Subcutaneous abdominal adipose tissue (tissue), 5 donors: ENCODE measurements at regions not wholly inside any gene's neighbourhood (a gene's known extent, or its start where the extent isn't known, plus 50 kb on each side); places are given as distances from the start of the nearest gene placed in this dataset.
A peak's percentile ranks its signal among the peaks of the same experiment; 100 is the strongest.

ENCODE experiments used
- H3K27ac ChIP-seq: one replicate; pipeline ENCODE4 v1.7.0; 2013; ENCODE audit warnings: low read depth, mild to moderate bottlenecking, inconsistent platforms, low read length, moderate library complexity
- H3K27me3 ChIP-seq, 5 donors: one replicate each; pipeline ENCODE4 v1.7.0; 2013; ENCODE audit warnings: low read length in 5 of 5, inconsistent platforms in 1 of 5; ENCODE audit not compliant: control insufficient read depth in 5 of 5, insufficient read depth in 4 of 5
- H3K36me3 ChIP-seq, 5 donors: one replicate each; pipeline ENCODE4 v1.7.0; 2013; ENCODE audit warnings: low read length in 5 of 5; ENCODE audit not compliant: control insufficient read depth in 5 of 5, insufficient read depth in 5 of 5
- H3K4me1 ChIP-seq, 5 donors: one replicate each; pipeline ENCODE4 v1.7.0; 2013; ENCODE audit warnings: low read length in 5 of 5, mild to moderate bottlenecking in 3 of 5, moderate library complexity in 1 of 5; ENCODE audit not compliant: control insufficient read depth in 5 of 5, insufficient read depth in 5 of 5
- H3K4me3 ChIP-seq, 5 donors: one replicate each; pipeline ENCODE4 v1.7.0; 2013; ENCODE audit warnings: low read length in 5 of 5, low read depth in 1 of 5
- H3K9ac ChIP-seq, 5 donors: one replicate each; pipeline ENCODE4 v1.7.0; 2013; ENCODE audit warnings: low read length in 5 of 5, mild to moderate bottlenecking in 4 of 5, moderate library complexity in 3 of 5
- H3K9me3 ChIP-seq, 5 donors: one replicate each; pipeline ENCODE4 v1.7.0; 2013; ENCODE audit warnings: low read length in 5 of 5; ENCODE audit not compliant: control insufficient read depth in 5 of 5
- donor health status: healthy.
- donor health status: healthy.
- donor health status: healthy.
- donor health status: healthy.
- donor health status: healthy.

GRCh38 chr5:154627698-154628678, 127.2 kb upstream of the LARP1 start:
- Histone ChIP-seq H3K4me1 (peaks cover 7 to 44% (median 34%) of the 10 kb centered on the region in 5 donors), H3K27me3 (no peaks in the 10 kb centered on the region), H3K9ac (peak overlapping the region in 2 of 5 donors; percentile 27 to 48), H3K9me3 (no peaks in the 10 kb centered on the region), H3K36me3 (no peaks in the 10 kb centered on the region), H3K27ac (peak overlapping the region; percentile 87), H3K4me3 (peak overlapping the region in 1 of 5 donors; percentile 26)

GRCh38 chr5:154626876-154627557, 128.2 kb upstream of the LARP1 start:
- peak overlapping the region in 1 of 5 donors; percentile 27 for H3K9ac ChIP-seq
- no peaks in the 10 kb centered on the region for H3K36me3 ChIP-seq
- no peaks in the 10 kb centered on the region for H3K27me3 ChIP-seq
- peak overlapping the region; percentile 87 for H3K27ac ChIP-seq
- H3K9me3 ChIP-seq: no peaks in the 10 kb centered on the region
- H3K4me1 ChIP-seq: peaks cover 7 to 44% (median 34%) of the 10 kb centered on the region in 5 donors
- H3K4me3 ChIP-seq: peak overlapping the region in 1 of 5 donors; percentile 26

- Histone ChIP-seq H3K4me1 (peaks cover 4 to 41% (median 29%) of the 10 kb centered on the region in 5 donors), H3K9me3 (no peaks in the 10 kb centered on the region), H3K36me3 (no peaks in the 10 kb centered on the region), H3K27ac (no peak overlapping the region), H3K27me3 (no peaks in the 10 kb centered on the region), H3K9ac (no peak overlapping the region), H3K4me3 (no peak overlapping the region)
These were observed 130.1 kb upstream of the LARP1 start for GRCh38 chr5:154625031-154625430.

- Histone ChIP-seq H3K9me3 (no peaks in the 10 kb centered on the region), H3K36me3 (no peaks in the 10 kb centered on the region), H3K9ac (no peak overlapping the region), H3K27ac (no peak overlapping the region), H3K4me1 (peaks cover 4 to 37% (median 25%) of the 10 kb centered on the region in 5 donors), H3K4me3 (no peak overlapping the region), H3K27me3 (no peaks in the 10 kb centered on the region)
These were observed 130.8 kb upstream of the LARP1 start for GRCh38 chr5:154624341-154624740.

- Histone ChIP-seq H3K27ac (no peak overlapping the region), H3K36me3 (no peaks in the 10 kb centered on the region), H3K27me3 (no peaks in the 10 kb centered on the region), H3K4me3 (no peak overlapping the region), H3K9me3 (no peaks in the 10 kb centered on the region), H3K9ac (no peak overlapping the region), H3K4me1 (peaks cover 0 to 11% (median 1%) of the 10 kb centered on the region in 5 donors)
These were observed 134.8 kb upstream of the LARP1 start for GRCh38 chr5:154620411-154620810.

- H3K9ac ChIP-seq: no peak overlapping the region
- no peaks in the 10 kb centered on the region for H3K36me3 ChIP-seq
- no peaks in the 10 kb centered on the region for H3K9me3 ChIP-seq
- H3K27me3 ChIP-seq: no peaks in the 10 kb centered on the region
- peaks cover 0 to 11% (median 0%) of the 10 kb centered on the region in 5 donors for H3K4me1 ChIP-seq
- H3K4me3 ChIP-seq: no peak overlapping the region
- no peak overlapping the region for H3K27ac ChIP-seq
These were observed 136.5 kb upstream of the LARP1 start for GRCh38 chr5:154618696-154619095.

- no peak overlapping the region for H3K9ac ChIP-seq
- peaks cover 0 to 15% (median 13%) of the 10 kb centered on the region in 5 donors for H3K4me1 ChIP-seq
- no peaks in the 10 kb centered on the region for H3K9me3 ChIP-seq
- no peak overlapping the region for H3K4me3 ChIP-seq
- no peaks in the 10 kb centered on the region for H3K36me3 ChIP-seq
- no peak overlapping the region for H3K27ac ChIP-seq
- H3K27me3 ChIP-seq: peaks cover 4 to 18% (median 9%) of the 10 kb centered on the region in 5 donors
These were observed 136.6 kb upstream of the HAND1 start for GRCh38 chr5:154614595-154614994.

GRCh38 chr5:154614125-154614524, 136.1 kb upstream of the HAND1 start:
- Histone ChIP-seq H3K9me3 (no peaks in the 10 kb centered on the region), H3K9ac (no peak overlapping the region), H3K4me3 (no peak overlapping the region), H3K36me3 (no peaks in the 10 kb centered on the region), H3K27me3 (peaks cover 4 to 23% (median 14%) of the 10 kb centered on the region in 5 donors), H3K27ac (no peak overlapping the region), H3K4me1 (peaks cover 0 to 15% (median 13%) of the 10 kb centered on the region in 5 donors)

- Histone ChIP-seq H3K36me3 (no peaks in the 10 kb centered on the region), H3K4me3 (no peak overlapping the region), H3K9ac (no peak overlapping the region), H3K4me1 (peaks cover 0 to 15% (median 13%) of the 10 kb centered on the region in 5 donors), H3K27me3 (peaks cover 7 to 29% (median 14%) of the 10 kb centered on the region in 5 donors), H3K9me3 (no peaks in the 10 kb centered on the region), H3K27ac (no peak overlapping the region)
These were observed 134.6 kb upstream of the HAND1 start for GRCh38 chr5:154612666-154613065.

GRCh38 chr5:154611341-154611767, 133.3 kb upstream of the HAND1 start:
- Histone ChIP-seq H3K4me3 (peak overlapping the region in 3 of 5 donors; percentile 36 to 57 (median 47)), H3K9ac (peak overlapping the region in 1 of 5 donors; percentile 35), H3K27me3 (peaks cover 7 to 29% (median 14%) of the 10 kb centered on the region in 5 donors), H3K9me3 (no peaks in the 10 kb centered on the region), H3K4me1 (peaks cover 0 to 15% (median 13%) of the 10 kb centered on the region in 5 donors), H3K27ac (no peak overlapping the region), H3K36me3 (no peaks in the 10 kb centered on the region)
